B cell (primary cell): ENCODE measurements at regions not wholly inside any gene's neighbourhood (a gene's known extent, or its start where the extent isn't known, plus 50 kb on each side); places are given as distances from the start of the nearest gene placed in this dataset.

ENCODE experiments used
- ATAC-seq: fragments of 200-7000 bp; cut with Tn5 transposase; one replicate; pipeline ENCODE4 v1.10.0; 2021; ENCODE audit warnings: low read depth, mild to moderate bottlenecking, moderate number of reproducible peaks, moderate library complexity
- CTCF ChIA-PET: fragments of 350-600 bp; sonication (Branson Sonifier 250); formaldehyde crosslinking; loops from one replicate; lab custom pipeline; 2021; ENCODE audit warnings: antibody characterized with exemption, inconsistent platforms; lab: Charles Lee
- POLR2A ChIA-PET: fragments of 350-600 bp; sonication (Branson Sonifier 250); formaldehyde crosslinking; loops from one replicate; lab custom pipeline; 2021; ENCODE audit warnings: antibody characterized with exemption; lab: Charles Lee
- DNase-seq: peaks from one replicate; pipeline ENCODE4 v3.0.0; 2013
- H2AFZ ChIP-seq: 2 replicates; pipeline ENCODE4 v1.6.1; 2012; ENCODE audit warnings: mild to moderate bottlenecking, low read depth, low read length; ENCODE audit not compliant: insufficient read depth, poor library complexity, severe bottlenecking
- H3K27ac ChIP-seq, 2 donors: 1 replicate in 1 of 2; 2 replicates in 1 of 2; pipeline ENCODE4 v1.5.1; 2012 to 2013; ENCODE audit warnings: low read length in 2 of 2, mild to moderate bottlenecking in 2 of 2, moderate library complexity in 1 of 2
- H3K27me3 ChIP-seq, 4 experiments: fragments of 200-600 bp in 1 of 4; sonication (generic) in 1 of 4; replicated peaks in 1 of 4; 1 replicate in 2 of 4; 2 replicates in 2 of 4; pipeline versions ENCODE4 v1.6.1 to v1.7.0; 2013 to 2016; ENCODE audit warnings: low read length in 3 of 4, mild to moderate bottlenecking in 2 of 4, mixed read lengths in 1 of 4, moderate library complexity in 1 of 4; ENCODE audit not compliant: insufficient read depth in 4 of 4, control insufficient read depth in 3 of 4; ENCODE audit errors: control extremely low read depth in 1 of 4
- H3K36me3 ChIP-seq, 2 experiments: replicated peaks in 1 of 2; 1 replicate in 1 of 2; 2 replicates in 1 of 2; pipeline versions ENCODE4 v1.6.1 to v1.7.1; 2013; ENCODE audit warnings: low read length in 1 of 2; ENCODE audit not compliant: insufficient read depth in 2 of 2, control insufficient read depth in 1 of 2; ENCODE audit errors: control extremely low read depth in 1 of 2, extremely low read depth in 1 of 2
- H3K4me1 ChIP-seq, 2 donors: fragments of 200-600 bp in 1 of 2; sonication (generic) in 1 of 2; 1 replicate in 1 of 2; 2 replicates in 1 of 2; pipeline versions ENCODE4 v1.5.1 to v1.6.1; 2013 to 2017; ENCODE audit warnings: low read length in 2 of 2; ENCODE audit not compliant: control insufficient read depth in 2 of 2, insufficient read depth in 2 of 2
- H3K4me2 ChIP-seq: replicated peaks from 2 replicates; pipeline ENCODE3; 2012; ENCODE audit warnings: mild to moderate bottlenecking, low read depth, low read length; ENCODE audit not compliant: poor library complexity, severe bottlenecking
- H3K4me3 ChIP-seq, 5 experiments: fragments of 200-600 bp in 1 of 5; sonication (generic) in 1 of 5; 1 replicate in 3 of 5; 2 replicates in 2 of 5; pipeline versions ENCODE4 v1.5.1 to v1.7.0; 2011 to 2016; ENCODE audit warnings: low read length in 4 of 5, mild to moderate bottlenecking in 4 of 5, low read depth in 2 of 5, control low read depth in 1 of 5, moderate library complexity in 1 of 5; ENCODE audit not compliant: insufficient read depth in 1 of 5; ENCODE audit errors: control extremely low read depth in 1 of 5, extremely low read depth in 1 of 5
- H3K79me2 ChIP-seq: fragments of 200-600 bp; sonication (generic); one replicate; pipeline ENCODE4 v1.6.0; 2016; ENCODE audit warnings: low read length; ENCODE audit not compliant: control insufficient read depth, insufficient read depth
- H3K9ac ChIP-seq: fragments of 200-600 bp; sonication (generic); 2 replicates; pipeline ENCODE4 v1.6.1; 2017; ENCODE audit warnings: mild to moderate bottlenecking, low read length, moderate library complexity
- H3K9me3 ChIP-seq, 3 donors: one replicate each; pipeline versions ENCODE4 v1.6.1 to v1.7.1; 2013; ENCODE audit warnings: low read length in 2 of 3; ENCODE audit not compliant: control insufficient read depth in 2 of 3, insufficient read depth in 1 of 3; ENCODE audit errors: control extremely low read depth in 1 of 3
- H4K20me1 ChIP-seq: 2 replicates; pipeline ENCODE4 v1.6.0; 2012; ENCODE audit warnings: mild to moderate bottlenecking, low read length; ENCODE audit not compliant: insufficient read depth, control insufficient read depth, poor library complexity, severe bottlenecking
- H3K27ac Mint-ChIP-seq: one replicate; pipeline ENCODE4 v1.8.0; 2021; ENCODE audit warnings: mixed read lengths
- H3K27me3 Mint-ChIP-seq: one replicate; pipeline ENCODE4 v1.8.0; 2021; ENCODE audit warnings: mixed read lengths
- H3K4me1 Mint-ChIP-seq: one replicate; pipeline ENCODE4 v1.8.0; 2021; ENCODE audit warnings: mixed read lengths
- H3K4me3 Mint-ChIP-seq: one replicate; pipeline ENCODE4 v1.8.0; 2021; ENCODE audit warnings: mixed read lengths
- H3K9me3 Mint-ChIP-seq: one replicate; pipeline ENCODE4 v1.8.0; 2022; ENCODE audit warnings: mixed read lengths; ENCODE audit not compliant: insufficient read depth
- EZH2 ChIP-seq: IDR thresholded peaks from 2 replicates; pipeline ENCODE4 v1.6.1; 2012; ENCODE audit warnings: borderline replicate concordance, low read depth, mild to moderate bottlenecking, moderate library complexity, low read length; ENCODE audit not compliant: insufficient read depth, poor library complexity, severe bottlenecking
- WGBS: methylation state at CpG from one replicate; pipeline ENCODE4 v1.1.5; 2013; ENCODE audit warnings: missing lambda C conversion rate; ENCODE audit not compliant: insufficient coverage; 5-methylcytosine and 5-hydroxymethylcytosine counted together
- intact Hi-C: fragments of 100-400 bp; cut with micrococcal nuclease; formaldehyde crosslinking; loops from one replicate; pipeline ENCODE4 v1.10.0; 2022
- TF ChIP-seq, protein P1 (sequence below): fragments of 200-600 bp; IDR thresholded peaks from one replicate; pipeline ENCODE4 v1.8.0; 2022; ENCODE audit warnings: antibody characterized with exemption, mild to moderate bottlenecking

DNA sequence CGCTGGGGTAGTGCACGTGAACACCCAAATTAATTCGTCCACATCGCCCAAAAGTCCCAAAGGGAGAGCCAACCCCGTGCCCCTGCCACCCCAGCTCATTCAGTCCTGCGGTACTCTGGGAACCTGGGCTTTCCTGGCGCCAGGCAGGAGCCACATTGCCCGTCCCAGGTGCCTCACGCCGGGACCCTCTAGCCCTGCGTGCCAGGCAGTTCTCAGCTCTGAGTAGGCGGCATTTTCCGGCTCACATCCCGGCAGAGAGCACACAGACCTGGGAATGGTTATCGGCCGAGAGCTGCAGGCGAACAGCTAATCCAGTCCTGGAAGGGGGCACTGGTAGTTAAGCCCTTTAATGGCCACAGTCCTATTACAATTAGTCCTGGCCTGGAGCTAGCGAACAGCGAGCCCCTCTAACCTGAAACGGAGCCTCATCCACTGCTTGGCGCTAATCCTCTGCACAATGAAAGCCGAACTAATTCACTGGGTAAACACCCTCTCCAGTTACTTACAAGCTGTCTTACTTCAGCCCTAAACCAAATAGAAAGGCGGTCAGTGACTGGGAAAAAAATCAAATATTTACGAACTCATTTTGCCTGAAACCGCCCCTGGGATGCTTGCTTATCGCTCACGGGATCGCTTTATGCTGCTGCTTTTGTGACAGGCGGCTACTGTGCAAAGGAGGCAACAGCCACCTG lies 254.6 kb upstream of the SOX14 start:
- H3K27ac ChIP-seq: no peak overlapping the region
- H4K20me1 ChIP-seq: no peaks in the 10 kb centered on the region
- no peak overlapping the region for H3K4me2 ChIP-seq
- H3K9ac ChIP-seq: no peak overlapping the region
- H3K4me3 ChIP-seq: no peak overlapping the region
- H2AFZ ChIP-seq: no peak overlapping the region
- no peaks in the 10 kb centered on the region for H3K79me2 ChIP-seq
- no peaks in the 10 kb centered on the region for H3K27me3 ChIP-seq
- no peak overlapping the region for H3K4me3 Mint-ChIP-seq
- CTCF ChIA-PET: no interaction called here
- WGBS: 74% methylated on average over 29 of the region's 29 CpGs
- peaks cover 0 to 8% (median 0%) of the 10 kb centered on the region in 3 donors for H3K9me3 ChIP-seq
- H3K27ac Mint-ChIP-seq: no peak overlapping the region
- H3K36me3 ChIP-seq: no peaks in the 10 kb centered on the region
- H3K27me3 Mint-ChIP-seq: no peaks in the 10 kb centered on the region
- DNase-seq: no peak
- peaks cover 2% of the 10 kb centered on the region for H3K9me3 Mint-ChIP-seq
- no peaks in the 10 kb centered on the region for H3K4me1 ChIP-seq
- POLR2A ChIA-PET: no interaction called here
- intact Hi-C loops: no loop called here
- ATAC-seq: no peak
- no peaks in the 10 kb centered on the region for H3K4me1 Mint-ChIP-seq
- no peak for TF ChIP-seq EZH2
- TF ChIP-seq, protein P1, sequence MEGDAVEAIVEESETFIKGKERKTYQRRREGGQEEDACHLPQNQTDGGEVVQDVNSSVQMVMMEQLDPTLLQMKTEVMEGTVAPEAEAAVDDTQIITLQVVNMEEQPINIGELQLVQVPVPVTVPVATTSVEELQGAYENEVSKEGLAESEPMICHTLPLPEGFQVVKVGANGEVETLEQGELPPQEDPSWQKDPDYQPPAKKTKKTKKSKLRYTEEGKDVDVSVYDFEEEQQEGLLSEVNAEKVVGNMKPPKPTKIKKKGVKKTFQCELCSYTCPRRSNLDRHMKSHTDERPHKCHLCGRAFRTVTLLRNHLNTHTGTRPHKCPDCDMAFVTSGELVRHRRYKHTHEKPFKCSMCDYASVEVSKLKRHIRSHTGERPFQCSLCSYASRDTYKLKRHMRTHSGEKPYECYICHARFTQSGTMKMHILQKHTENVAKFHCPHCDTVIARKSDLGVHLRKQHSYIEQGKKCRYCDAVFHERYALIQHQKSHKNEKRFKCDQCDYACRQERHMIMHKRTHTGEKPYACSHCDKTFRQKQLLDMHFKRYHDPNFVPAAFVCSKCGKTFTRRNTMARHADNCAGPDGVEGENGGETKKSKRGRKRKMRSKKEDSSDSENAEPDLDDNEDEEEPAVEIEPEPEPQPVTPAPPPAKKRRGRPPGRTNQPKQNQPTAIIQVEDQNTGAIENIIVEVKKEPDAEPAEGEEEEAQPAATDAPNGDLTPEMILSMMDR: no peak

DNA sequence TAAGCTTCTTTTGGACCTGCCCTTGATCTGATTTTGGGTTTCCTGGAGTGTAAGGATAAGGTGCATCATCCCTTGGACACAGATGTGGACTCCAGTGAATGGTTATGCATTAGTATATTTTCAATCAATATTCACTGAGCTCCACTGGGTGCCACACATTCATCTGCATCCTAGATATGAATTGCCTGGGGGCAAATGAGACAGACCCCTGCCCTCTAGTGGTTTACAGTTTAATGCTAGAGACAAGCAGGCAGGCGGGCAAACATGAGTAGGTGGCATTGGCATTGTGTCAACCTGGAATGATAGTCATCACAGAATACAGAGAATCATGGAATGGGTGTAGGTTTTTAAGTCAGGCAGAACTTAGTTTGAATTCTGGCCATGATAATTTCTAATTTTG lies 252.5 kb upstream of the SOX14 start:
- Histone ChIP-seq H4K20me1 (no peaks in the 10 kb centered on the region), H3K79me2 (no peaks in the 10 kb centered on the region), H3K36me3 (no peaks in the 10 kb centered on the region), H3K27ac (no peak overlapping the region), H3K27me3 (no peaks in the 10 kb centered on the region), H3K4me2 (no peak overlapping the region), H3K9me3 (peaks cover 0 to 8% (median 0%) of the 10 kb centered on the region in 3 donors), H3K9ac (no peak overlapping the region), H3K4me3 (no peak overlapping the region), H3K4me1 (no peaks in the 10 kb centered on the region), H2AFZ (no peak overlapping the region)
- intact Hi-C loops: no loop called here
- ChIA-PET CTCF (no interaction called here), POLR2A (no interaction called here)
- 100% methylated on average over 1 of the region's 1 CpG for WGBS
- ATAC-seq: no peak
- TF ChIP-seq EZH2: no peak
- H3K9me3 Mint-ChIP-seq: peaks cover 2% of the 10 kb centered on the region
- H3K4me3 Mint-ChIP-seq: no peak overlapping the region
- no peak for DNase-seq
- no peaks in the 10 kb centered on the region for H3K4me1 Mint-ChIP-seq
- no peak overlapping the region for H3K27ac Mint-ChIP-seq
- H3K27me3 Mint-ChIP-seq: no peaks in the 10 kb centered on the region
